Cardiac muscle cell (in vitro differentiated cells and primary cell): ENCODE measurements at regions not wholly inside any gene's neighbourhood (a gene's known extent, or its start where the extent isn't known, plus 50 kb on each side); places are given as distances from the start of the nearest gene placed in this dataset.

Source experiments
- DNase-seq, 2 donors: peaks; one replicate each; pipeline versions ENCODE4 v3.0.0 to v3.0.0-alpha.2; 2010 to 2017; ENCODE audit warnings: low read depth in 1 of 2, low spot score in 1 of 2
- H3K27ac ChIP-seq: fragments of 200-600 bp; sonication (generic); 2 replicates; pipeline ENCODE4 v1.5.1; 2016
- H3K27me3 ChIP-seq: fragments of 200-600 bp; sonication (generic); 2 replicates; pipeline ENCODE4 v1.6.0; 2016; ENCODE audit warnings: control low read depth
- H3K36me3 ChIP-seq: fragments of 200-600 bp; sonication (generic); 2 replicates; pipeline ENCODE4 v1.5.1; 2016; ENCODE audit warnings: control low read depth
- H3K4me1 ChIP-seq: fragments of 200-600 bp; sonication (generic); 2 replicates; pipeline ENCODE4 v1.8.1; 2017; ENCODE audit warnings: low read depth, mild to moderate bottlenecking, mixed run types
- H3K4me3 ChIP-seq: fragments of 200-600 bp; sonication (generic); 2 replicates; pipeline ENCODE4 v1.5.1; 2016; ENCODE audit warnings: mild to moderate bottlenecking
- H3K9me3 ChIP-seq: fragments of 200-600 bp; sonication (generic); 2 replicates; pipeline ENCODE4 v1.5.1; 2017; ENCODE audit warnings: low read depth, mild to moderate bottlenecking, control low read depth
- CTCF ChIP-seq: IDR thresholded peaks from 2 replicates; pipeline ENCODE4 v1.5.1; 2012; ENCODE audit warnings: low read depth, mild to moderate bottlenecking, low read length

- Histone ChIP-seq H3K27me3 (no peaks in the 10 kb centered on the region), H3K4me1 (peaks cover 13% of the 10 kb centered on the region), H3K36me3 (no peaks in the 10 kb centered on the region), H3K9me3 (no peaks in the 10 kb centered on the region), H3K4me3 (no peak overlapping the region), H3K27ac (no peak overlapping the region)
- DNase-seq, result no peak
- no peak for TF ChIP-seq CTCF
Measured at GRCh38 chr14:98754343-98755020, 517.5 kb downstream of the BCL11B start.

DNA sequence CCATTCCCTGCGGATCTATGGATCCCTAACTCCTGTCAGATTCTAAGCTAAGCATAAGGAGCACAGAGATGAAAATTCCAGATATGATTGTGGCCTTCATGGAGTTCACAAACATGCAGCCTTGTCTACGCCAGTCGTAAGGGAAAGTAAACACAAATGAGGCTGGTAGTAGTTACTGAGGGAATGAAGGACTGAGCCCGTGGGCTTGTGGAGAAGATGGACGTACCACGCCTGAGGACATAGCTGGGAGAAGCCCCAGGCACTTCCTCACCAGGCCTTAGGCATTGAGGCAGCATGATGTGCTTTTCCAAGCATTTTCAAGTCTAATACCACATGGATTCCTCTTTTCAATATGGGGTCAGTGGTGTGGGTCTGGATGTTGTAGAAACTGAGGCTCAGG is 515.2 kb downstream of the BCL11B start:
- DNase-seq, result no peak
- Histone ChIP-seq H3K36me3 (no peaks in the 10 kb centered on the region), H3K9me3 (no peaks in the 10 kb centered on the region), H3K4me3 (no peak overlapping the region), H3K27ac (no peak overlapping the region), H3K4me1 (peaks cover 9% of the 10 kb centered on the region), H3K27me3 (no peaks in the 10 kb centered on the region)
- TF ChIP-seq CTCF, result no peak

- no peaks in the 10 kb centered on the region for H3K27me3 ChIP-seq
- no peak overlapping the region for H3K27ac ChIP-seq
- no peaks in the 10 kb centered on the region for H3K9me3 ChIP-seq
- no peak for TF ChIP-seq CTCF
- H3K36me3 ChIP-seq, result no peaks in the 10 kb centered on the region
- no peak overlapping the region for H3K4me3 ChIP-seq
- no peaks in the 10 kb centered on the region for H3K4me1 ChIP-seq
- DNase-seq, result no peak
Measured at GRCh38 chr14:98758440-98758839, 513.6 kb downstream of the BCL11B start.

DNA sequence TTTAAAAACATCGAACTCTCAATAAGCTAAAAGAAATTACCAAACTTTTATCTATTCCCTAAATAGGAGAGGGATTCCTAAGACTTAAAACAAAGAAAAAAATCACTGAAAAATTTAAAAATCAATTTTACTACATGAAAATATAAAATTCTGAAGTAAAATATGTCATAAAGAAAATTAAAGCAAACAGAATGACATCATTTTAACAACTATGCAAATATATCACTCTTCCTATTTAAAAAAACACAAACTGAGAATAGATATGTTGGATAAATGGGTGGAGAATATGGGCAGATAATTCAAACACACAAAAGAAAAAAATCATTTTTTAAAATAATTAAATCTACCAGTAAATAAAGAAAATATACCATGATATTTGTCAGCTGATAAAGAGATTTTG is 510.0 kb downstream of the BCL11B start:
- TF ChIP-seq CTCF, result no peak
- Histone ChIP-seq H3K4me1 (no peaks in the 10 kb centered on the region), H3K36me3 (no peaks in the 10 kb centered on the region)

GRCh38 chr14:98766818-98767217 is 505.2 kb downstream of the BCL11B start:
- Histone ChIP-seq H3K27ac (no peak overlapping the region), H3K4me1 (no peaks in the 10 kb centered on the region), H3K4me3 (no peak overlapping the region), H3K36me3 (no peaks in the 10 kb centered on the region), H3K9me3 (no peaks in the 10 kb centered on the region), H3K27me3 (no peaks in the 10 kb centered on the region)
- no peak for TF ChIP-seq CTCF
- no peak for DNase-seq

More for the DNA sequence above, 510.0 kb downstream of the BCL11B start:
- no peaks in the 10 kb centered on the region for H3K9me3 ChIP-seq
- H3K4me3 ChIP-seq, result no peak overlapping the region
- no peak overlapping the region for H3K27ac ChIP-seq
- H3K27me3 ChIP-seq, result no peaks in the 10 kb centered on the region
- no peak for DNase-seq
